B cell (primary cell): ENCODE measurements at regions not wholly inside any gene's neighbourhood (a gene's known extent, or its start where the extent isn't known, plus 50 kb on each side); places are given as distances from the start of the nearest gene placed in this dataset.

Experiments
- CTCF ChIP-seq: fragments of 200-600 bp; IDR thresholded peaks from one replicate; pipeline ENCODE4 v1.8.0; 2022; ENCODE audit warnings: antibody characterized with exemption, mild to moderate bottlenecking
- EZH2 ChIP-seq: IDR thresholded peaks from 2 replicates; pipeline ENCODE4 v1.6.1; 2012; ENCODE audit warnings: borderline replicate concordance, low read depth, mild to moderate bottlenecking, moderate library complexity, low read length; ENCODE audit not compliant: insufficient read depth, poor library complexity, severe bottlenecking

DNA sequence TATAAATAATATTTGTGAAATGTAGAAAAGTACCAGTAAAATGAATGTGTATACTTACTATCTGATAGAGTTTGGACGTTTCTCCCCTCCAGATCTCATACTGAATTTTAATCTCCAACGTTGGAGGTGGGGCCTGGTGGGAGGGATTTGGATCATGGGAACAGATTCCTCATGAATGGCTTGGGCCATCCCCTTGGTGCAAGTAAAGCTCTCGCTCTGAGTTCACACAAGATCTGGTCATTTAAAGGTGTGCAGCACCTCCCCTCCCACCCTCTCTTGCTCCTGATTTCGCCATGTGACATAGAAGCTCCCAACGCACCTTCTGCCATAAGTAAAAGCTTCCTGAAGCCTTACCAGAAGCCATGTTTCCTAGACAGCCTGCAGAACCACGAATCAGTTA lies 219.0 kb downstream of the HACE1 start:
- TF ChIP-seq CTCF = no peak
- no peak for TF ChIP-seq EZH2
